Liver (tissue), 3 donors: ENCODE measurements at regions not wholly inside any gene's neighbourhood (a gene's known extent, or its start where the extent isn't known, plus 50 kb on each side); places are given as distances from the start of the nearest gene placed in this dataset.

ENCODE experiments used
- CTCF ChIP-seq: fragments of 150-350 bp; IDR thresholded peaks from 2 replicates; pipeline ENCODE4 v1.5.1; 2017; ENCODE audit warnings: improper control_type of control experiment, low read depth, low read length; ENCODE audit not compliant: missing input control
- EGR1 ChIP-seq, 2 donors: IDR thresholded peaks; 2 replicates each; pipeline ENCODE4 v1.6.1; 2016 to 2018; ENCODE audit warnings: antibody characterized with exemption in 2 of 2, low read depth in 2 of 2
- FOXA1 ChIP-seq: IDR thresholded peaks from 2 replicates; pipeline ENCODE4 v1.6.1; 2016; ENCODE audit warnings: antibody characterized with exemption
- GABPA ChIP-seq, 2 donors: IDR thresholded peaks in 1 of 2; conservative IDR thresholded peaks in 1 of 2; 2 replicates each; pipeline ENCODE4 v1.6.1; 2016; ENCODE audit warnings: antibody characterized with exemption in 2 of 2, mild to moderate bottlenecking in 1 of 2, moderate library complexity in 1 of 2
- HNF4G ChIP-seq: IDR thresholded peaks from 2 replicates; pipeline ENCODE4 v1.6.1; 2016; ENCODE audit warnings: antibody characterized with exemption
- MAX ChIP-seq: IDR thresholded peaks from 2 replicates; pipeline ENCODE4 v1.6.1; 2016; ENCODE audit warnings: antibody characterized with exemption
- SP1 ChIP-seq: IDR thresholded peaks from 2 replicates; pipeline ENCODE4 v1.6.1; 2018; ENCODE audit warnings: antibody characterized with exemption, mild to moderate bottlenecking
- TAF1 ChIP-seq: conservative IDR thresholded peaks from 2 replicates; pipeline ENCODE4 v1.6.1; 2016; ENCODE audit warnings: antibody characterized with exemption, mild to moderate bottlenecking
- ZBTB33 ChIP-seq: IDR thresholded peaks from 2 replicates; pipeline ENCODE4 v1.6.1; 2016; ENCODE audit warnings: antibody characterized with exemption
- TF ChIP-seq, protein P1 (sequence below): IDR thresholded peaks from 2 replicates; pipeline ENCODE4 v1.6.1; 2016; ENCODE audit warnings: antibody characterized with exemption, mild to moderate bottlenecking
- donor health status: healthy.
- donor health status: healthy.

DNA sequence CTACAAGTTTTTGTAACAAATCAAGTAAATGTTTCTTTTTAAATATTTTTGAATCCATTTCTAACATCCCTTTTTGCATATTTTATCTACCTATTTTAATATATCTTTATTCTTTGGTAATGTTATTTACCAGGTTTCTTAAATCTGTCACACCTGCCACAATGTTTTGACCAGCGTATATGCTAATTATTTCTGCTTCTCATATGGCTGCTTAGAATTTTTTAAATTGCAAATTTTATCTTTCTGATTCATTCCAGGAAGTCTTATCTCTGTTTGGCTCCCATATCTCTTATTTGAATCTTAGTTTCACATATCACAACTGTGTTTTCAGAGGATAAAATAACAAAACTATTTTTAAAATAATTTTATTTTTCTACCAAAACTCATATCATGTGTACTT lies 1411.1 kb downstream of the KCNT2 start:
- TF ChIP-seq CTCF, result no peak
- TF ChIP-seq, protein P1, sequence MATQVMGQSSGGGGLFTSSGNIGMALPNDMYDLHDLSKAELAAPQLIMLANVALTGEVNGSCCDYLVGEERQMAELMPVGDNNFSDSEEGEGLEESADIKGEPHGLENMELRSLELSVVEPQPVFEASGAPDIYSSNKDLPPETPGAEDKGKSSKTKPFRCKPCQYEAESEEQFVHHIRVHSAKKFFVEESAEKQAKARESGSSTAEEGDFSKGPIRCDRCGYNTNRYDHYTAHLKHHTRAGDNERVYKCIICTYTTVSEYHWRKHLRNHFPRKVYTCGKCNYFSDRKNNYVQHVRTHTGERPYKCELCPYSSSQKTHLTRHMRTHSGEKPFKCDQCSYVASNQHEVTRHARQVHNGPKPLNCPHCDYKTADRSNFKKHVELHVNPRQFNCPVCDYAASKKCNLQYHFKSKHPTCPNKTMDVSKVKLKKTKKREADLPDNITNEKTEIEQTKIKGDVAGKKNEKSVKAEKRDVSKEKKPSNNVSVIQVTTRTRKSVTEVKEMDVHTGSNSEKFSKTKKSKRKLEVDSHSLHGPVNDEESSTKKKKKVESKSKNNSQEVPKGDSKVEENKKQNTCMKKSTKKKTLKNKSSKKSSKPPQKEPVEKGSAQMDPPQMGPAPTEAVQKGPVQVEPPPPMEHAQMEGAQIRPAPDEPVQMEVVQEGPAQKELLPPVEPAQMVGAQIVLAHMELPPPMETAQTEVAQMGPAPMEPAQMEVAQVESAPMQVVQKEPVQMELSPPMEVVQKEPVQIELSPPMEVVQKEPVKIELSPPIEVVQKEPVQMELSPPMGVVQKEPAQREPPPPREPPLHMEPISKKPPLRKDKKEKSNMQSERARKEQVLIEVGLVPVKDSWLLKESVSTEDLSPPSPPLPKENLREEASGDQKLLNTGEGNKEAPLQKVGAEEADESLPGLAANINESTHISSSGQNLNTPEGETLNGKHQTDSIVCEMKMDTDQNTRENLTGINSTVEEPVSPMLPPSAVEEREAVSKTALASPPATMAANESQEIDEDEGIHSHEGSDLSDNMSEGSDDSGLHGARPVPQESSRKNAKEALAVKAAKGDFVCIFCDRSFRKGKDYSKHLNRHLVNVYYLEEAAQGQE, result no peak
- no peak for TF ChIP-seq GABPA (IDR thresholded peaks at IDR 0.05 in 1 of 2, conservative IDR thresholded peaks at IDR 0.05 in 1 of 2)
- no peak for TF ChIP-seq MAX
- TF ChIP-seq SP1, result no peak
- no peak for TF ChIP-seq ZBTB33
- no peak for TF ChIP-seq EGR1 (IDR thresholded peaks at IDR 0.05; ENCODE audit: low read depth in 2 of 2)
- no peak for TF ChIP-seq HNF4G
- TF ChIP-seq TAF1, result no peak
- TF ChIP-seq FOXA1, result no peak
